ENCODE measurements at regions not wholly inside any gene's neighbourhood (a gene's known extent, or its start where the extent isn't known, plus 50 kb on each side); places are given as distances from the start of the nearest gene placed in this dataset.

DNA sequence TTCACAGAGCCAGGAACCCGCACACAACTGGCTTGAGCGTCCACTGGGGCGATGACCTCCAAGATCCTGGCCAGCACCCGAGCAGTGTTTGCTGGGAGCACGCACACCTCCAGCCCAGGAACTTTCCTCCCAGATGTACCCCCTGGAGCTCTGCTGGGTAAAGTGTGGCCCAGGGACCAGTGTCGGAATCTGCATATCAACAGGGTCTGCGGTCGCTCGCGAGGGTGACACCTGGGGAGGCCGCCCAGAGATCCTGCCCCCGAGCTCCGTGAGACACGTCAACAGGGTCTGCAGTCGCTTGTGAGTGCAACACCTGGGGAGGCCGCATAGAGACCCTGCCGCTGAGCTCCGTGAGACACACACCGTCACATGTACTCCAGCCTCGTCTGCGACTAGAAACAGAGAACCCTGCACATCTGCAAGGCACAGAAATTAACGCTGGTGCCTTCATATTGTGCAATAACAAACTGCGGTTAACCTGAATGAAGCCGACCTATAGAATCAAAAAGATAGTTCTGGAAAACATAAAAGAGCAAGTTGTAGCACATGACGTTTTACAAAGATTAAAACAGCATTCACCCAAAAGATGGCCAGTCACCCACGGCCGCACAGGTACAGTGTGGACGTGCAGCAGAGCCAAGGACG lies 172.4 kb downstream of the BRD1 start:
- DNase-seq (ENCODE audit: low read depth): no peak

DNA sequence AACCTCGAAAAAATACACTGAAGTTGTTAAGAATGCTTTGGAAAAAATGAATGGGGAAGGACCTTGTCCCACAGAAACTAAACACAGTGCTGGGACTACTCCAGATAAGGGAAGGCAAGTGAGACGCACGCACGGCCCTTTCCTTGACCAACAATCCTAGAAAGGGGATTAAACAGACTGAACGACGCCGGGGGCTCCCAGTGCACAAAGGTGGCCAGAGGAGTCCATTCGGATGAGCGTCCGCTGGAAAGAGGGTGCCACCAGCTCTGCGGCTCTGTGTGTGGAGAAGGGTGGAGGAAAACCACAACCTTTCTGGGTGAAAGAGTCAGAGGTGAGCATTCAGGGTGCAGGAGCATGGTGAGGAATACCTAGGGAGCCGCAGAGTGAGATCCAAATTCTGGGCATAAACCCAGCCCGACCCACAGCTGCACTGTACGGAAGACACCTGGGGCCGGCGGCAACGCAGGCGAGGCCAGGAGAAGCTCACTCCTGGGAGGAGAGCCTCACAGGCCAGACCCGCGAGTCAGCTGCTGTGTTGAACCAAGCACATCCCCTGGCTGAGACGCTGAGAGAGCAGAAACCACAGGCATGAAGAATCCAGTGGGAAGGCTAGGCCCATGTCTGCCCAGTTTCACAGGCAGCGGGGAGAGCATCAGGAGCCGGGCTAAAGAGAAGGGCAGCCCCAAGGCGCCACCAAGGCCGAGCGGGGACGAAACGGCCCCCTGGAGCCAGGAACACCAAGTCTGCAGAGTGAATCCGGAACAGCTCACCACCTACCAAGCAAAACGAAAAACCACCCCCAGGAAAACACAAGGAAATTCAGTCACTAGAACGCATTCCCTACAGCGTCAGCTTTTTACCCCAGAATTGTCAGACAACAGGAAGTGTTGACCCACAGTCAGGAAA lies 177.1 kb downstream of the BRD1 start:
- TF ChIP-seq, protein P1, sequence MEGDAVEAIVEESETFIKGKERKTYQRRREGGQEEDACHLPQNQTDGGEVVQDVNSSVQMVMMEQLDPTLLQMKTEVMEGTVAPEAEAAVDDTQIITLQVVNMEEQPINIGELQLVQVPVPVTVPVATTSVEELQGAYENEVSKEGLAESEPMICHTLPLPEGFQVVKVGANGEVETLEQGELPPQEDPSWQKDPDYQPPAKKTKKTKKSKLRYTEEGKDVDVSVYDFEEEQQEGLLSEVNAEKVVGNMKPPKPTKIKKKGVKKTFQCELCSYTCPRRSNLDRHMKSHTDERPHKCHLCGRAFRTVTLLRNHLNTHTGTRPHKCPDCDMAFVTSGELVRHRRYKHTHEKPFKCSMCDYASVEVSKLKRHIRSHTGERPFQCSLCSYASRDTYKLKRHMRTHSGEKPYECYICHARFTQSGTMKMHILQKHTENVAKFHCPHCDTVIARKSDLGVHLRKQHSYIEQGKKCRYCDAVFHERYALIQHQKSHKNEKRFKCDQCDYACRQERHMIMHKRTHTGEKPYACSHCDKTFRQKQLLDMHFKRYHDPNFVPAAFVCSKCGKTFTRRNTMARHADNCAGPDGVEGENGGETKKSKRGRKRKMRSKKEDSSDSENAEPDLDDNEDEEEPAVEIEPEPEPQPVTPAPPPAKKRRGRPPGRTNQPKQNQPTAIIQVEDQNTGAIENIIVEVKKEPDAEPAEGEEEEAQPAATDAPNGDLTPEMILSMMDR (IDR thresholded peaks at IDR 0.05; ENCODE audit: insufficient read depth, low read length, severe bottlenecking): no peak
- DNase-seq (ENCODE audit: low read depth): no peak
- no peaks in the 10 kb centered on the region for H3K36me3 ChIP-seq (ENCODE audit: control insufficient read depth, insufficient read depth, low read length)
- no peak overlapping the region for H3K4me3 ChIP-seq (ENCODE audit: low read depth, low read length)
- H3K27me3 ChIP-seq (ENCODE audit: control insufficient read depth, insufficient read depth, low read length): no peaks in the 10 kb centered on the region
- no peak for FAIRE-seq

More for the DNA sequence above, 172.4 kb downstream of the BRD1 start:
- TF ChIP-seq, protein P1 (IDR thresholded peaks at IDR 0.05; ENCODE audit: insufficient read depth, low read length, severe bottlenecking): no peak
- H3K4me3 ChIP-seq (ENCODE audit: low read depth, low read length): no peak overlapping the region
- no peak for FAIRE-seq
- no peaks in the 10 kb centered on the region for H3K36me3 ChIP-seq (ENCODE audit: control insufficient read depth, insufficient read depth, low read length)
- no peaks in the 10 kb centered on the region for H3K27me3 ChIP-seq (ENCODE audit: control insufficient read depth, insufficient read depth, low read length)

DNA sequence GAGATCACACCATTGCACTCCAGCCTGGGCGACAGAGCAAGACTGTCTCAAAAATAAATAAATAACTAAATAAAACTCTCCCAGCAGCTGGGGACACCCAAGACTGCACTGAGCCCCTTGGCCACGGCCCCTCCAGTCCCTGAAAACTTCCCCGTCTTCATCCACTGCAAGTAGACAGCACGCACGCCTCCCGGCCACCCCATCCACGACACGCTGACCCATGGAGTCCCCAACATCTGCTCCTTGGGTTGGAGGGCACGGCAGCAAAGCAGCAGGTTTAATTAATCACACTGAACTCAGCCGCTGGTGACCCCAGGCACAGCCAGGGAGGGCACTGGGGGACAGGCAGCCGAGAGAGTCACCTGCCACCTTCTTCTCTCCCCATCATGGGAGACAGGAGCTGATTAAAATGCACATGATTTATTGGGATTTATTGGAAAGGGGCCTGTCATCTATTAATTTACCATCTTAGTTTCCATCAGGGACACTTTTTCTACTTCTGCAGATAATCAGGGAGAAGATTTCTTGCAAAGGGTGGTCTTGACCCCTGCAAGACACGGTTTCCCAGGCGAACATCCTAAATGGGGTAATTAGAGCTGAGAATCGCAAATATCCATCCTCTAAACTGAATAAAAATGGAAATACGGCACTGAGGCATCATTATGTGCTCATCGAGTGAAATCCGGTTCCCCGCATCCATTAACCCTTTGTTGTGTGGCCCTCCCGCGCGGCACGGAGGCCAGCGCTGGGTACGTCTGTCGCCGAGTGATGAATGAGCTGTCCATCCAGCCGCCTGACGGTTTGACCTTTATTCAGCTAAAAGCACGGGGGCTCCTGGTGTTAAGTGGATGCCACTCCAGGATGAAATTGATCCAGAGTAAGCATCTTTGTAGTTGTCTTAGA lies 178.3 kb downstream of the BRD1 start:
- no peak for DNase-seq (ENCODE audit: low read depth)
- FAIRE-seq: no peak
- H3K36me3 ChIP-seq (ENCODE audit: control insufficient read depth, insufficient read depth, low read length): no peaks in the 10 kb centered on the region
- H3K4me3 ChIP-seq (ENCODE audit: low read depth, low read length): no peak overlapping the region
- TF ChIP-seq, protein P1 (IDR thresholded peaks at IDR 0.05; ENCODE audit: insufficient read depth, low read length, severe bottlenecking): no peak
- no peaks in the 10 kb centered on the region for H3K27me3 ChIP-seq (ENCODE audit: control insufficient read depth, insufficient read depth, low read length)

DNA sequence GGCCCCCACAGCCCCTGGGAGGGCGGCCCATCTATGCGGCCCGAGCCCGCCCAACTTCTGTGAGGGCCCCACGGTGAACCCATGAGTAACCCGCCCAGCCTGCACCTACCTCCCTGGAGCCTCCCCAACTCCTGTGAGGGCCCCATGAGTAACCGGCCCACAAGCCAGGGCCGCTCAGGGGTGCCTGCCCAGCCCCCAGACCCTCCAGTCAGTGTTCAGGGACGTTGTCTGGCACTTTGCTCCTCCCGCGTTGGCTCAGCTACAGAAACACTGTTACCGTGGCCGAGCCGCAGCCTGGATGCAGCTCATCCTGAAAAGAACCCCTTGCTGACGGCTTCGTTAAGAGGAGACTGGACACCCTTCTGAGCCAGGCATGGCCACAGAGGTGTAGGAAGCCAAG lies 179.6 kb downstream of the BRD1 start:
- TF ChIP-seq, protein P1 (IDR thresholded peaks at IDR 0.05; ENCODE audit: insufficient read depth, low read length, severe bottlenecking): no peak
- Histone ChIP-seq H3K27me3 (ENCODE audit: control insufficient read depth, insufficient read depth, low read length) (no peaks in the 10 kb centered on the region), H3K4me3 (ENCODE audit: low read depth, low read length) (no peak overlapping the region), H3K36me3 (ENCODE audit: control insufficient read depth, insufficient read depth, low read length) (no peaks in the 10 kb centered on the region)
- DNase-seq (ENCODE audit: low read depth) (no peak), FAIRE-seq (no peak)

DNA sequence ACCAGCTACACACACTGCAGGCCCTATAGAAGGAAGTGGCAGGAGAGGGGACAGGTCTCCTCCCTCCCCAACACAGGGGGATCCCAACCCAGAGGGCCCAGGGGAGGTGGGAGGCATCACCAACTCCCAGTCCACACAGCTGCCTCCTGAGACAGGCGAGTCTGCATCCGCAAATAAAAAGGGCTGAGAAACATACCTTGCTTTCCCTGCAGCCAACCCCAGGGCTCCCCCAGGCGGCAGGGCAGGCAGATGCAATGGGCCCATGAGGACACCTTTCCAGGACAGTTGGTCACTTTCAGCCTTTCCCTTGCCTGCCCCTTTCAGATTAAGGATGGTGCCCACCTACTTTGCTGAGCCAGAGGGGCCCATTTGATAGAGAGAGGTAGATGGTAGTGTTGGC lies 180.0 kb downstream of the BRD1 start:
- H3K27me3 ChIP-seq (ENCODE audit: control insufficient read depth, insufficient read depth, low read length): no peaks in the 10 kb centered on the region

More for the DNA sequence above, 180.0 kb downstream of the BRD1 start:
- FAIRE-seq (no peak), DNase-seq (ENCODE audit: low read depth) (no peak)
- H3K36me3 ChIP-seq (ENCODE audit: control insufficient read depth, insufficient read depth, low read length): no peaks in the 10 kb centered on the region
- TF ChIP-seq, protein P1 (IDR thresholded peaks at IDR 0.05; ENCODE audit: insufficient read depth, low read length, severe bottlenecking): no peak
- H3K4me3 ChIP-seq (ENCODE audit: low read depth, low read length): no peak overlapping the region

Measured in bronchial epithelial cell (primary cell).